SK-N-SH treated with all-trans-retinoic acid at 6 μM for 48 hours (cell line): ENCODE measurements at regions not wholly inside any gene's neighbourhood (a gene's known extent, or its start where the extent isn't known, plus 50 kb on each side); places are given as distances from the start of the nearest gene placed in this dataset.

Experiments used
- ATAC-seq: fragments of 200-7000 bp; cut with Tn5 transposase; 3 replicates; pipeline ENCODE4 v1.9.1; 2020; ENCODE audit warnings: mild to moderate bottlenecking, moderate library complexity
- BACH2 ChIP-seq: fragments of 250-450 bp; sonication (Bioruptor Pico); IDR thresholded peaks from 2 replicates; pipeline ENCODE4 v1.9.0; 2021; ENCODE audit warnings: mild to moderate bottlenecking, borderline replicate concordance
- CREB5 ChIP-seq: fragments of 250-450 bp; sonication (Bioruptor Pico); IDR thresholded peaks from 2 replicates; pipeline ENCODE4 v1.5.1; 2020; ENCODE audit warnings: low read depth, mild to moderate bottlenecking, moderate library complexity
- GLIS3 ChIP-seq: fragments of 250-450 bp; sonication (Bioruptor Pico); IDR thresholded peaks from 2 replicates; pipeline ENCODE4 v1.5.0; 2020; ENCODE audit warnings: mild to moderate bottlenecking, moderate library complexity
- ISL1 ChIP-seq: fragments of 250-450 bp; sonication (Bioruptor Pico); IDR thresholded peaks from 2 replicates; pipeline ENCODE4 v2.1.2; 2022; ENCODE audit warnings: mild to moderate bottlenecking, moderate library complexity
- OSR1 ChIP-seq: fragments of 250-450 bp; sonication (Bioruptor Pico); IDR thresholded peaks from 2 replicates; pipeline ENCODE4 v1.8.0; 2022; ENCODE audit warnings: moderate library complexity, mild to moderate bottlenecking, inconsistent platforms
- PATZ1 ChIP-seq: fragments of 250-450 bp; sonication (Bioruptor Pico); IDR thresholded peaks from 2 replicates; pipeline ENCODE4 v1.8.0; 2020; ENCODE audit warnings: mild to moderate bottlenecking, moderate library complexity, borderline replicate concordance
- POU6F1 ChIP-seq: fragments of 250-450 bp; sonication (Bioruptor Pico); IDR thresholded peaks from 2 replicates; pipeline ENCODE4 v1.8.0; 2021; ENCODE audit warnings: low read depth, mild to moderate bottlenecking, moderate library complexity, borderline replicate concordance
- PPARA ChIP-seq: fragments of 250-450 bp; sonication (Bioruptor Pico); IDR thresholded peaks from 2 replicates; pipeline ENCODE4 v1.5.0; 2020; ENCODE audit warnings: mild to moderate bottlenecking, borderline replicate concordance
- SNAI2 ChIP-seq: fragments of 250-450 bp; sonication (Bioruptor Pico); IDR thresholded peaks from 2 replicates; pipeline ENCODE4 v1.5.0; 2020; ENCODE audit warnings: mild to moderate bottlenecking, moderate library complexity
- TCF4 ChIP-seq: fragments of 250-450 bp; sonication (Bioruptor Pico); IDR thresholded peaks from 2 replicates; pipeline ENCODE4 v1.8.0; 2021; ENCODE audit warnings: mild to moderate bottlenecking, moderate library complexity, borderline replicate concordance
- TOX ChIP-seq: fragments of 250-450 bp; sonication (Bioruptor Pico); IDR thresholded peaks from 2 replicates; pipeline ENCODE4 v1.8.0; 2021; ENCODE audit warnings: mild to moderate bottlenecking, moderate library complexity, borderline replicate concordance
- TSHZ2 ChIP-seq: fragments of 250-450 bp; sonication (Bioruptor Pico); IDR thresholded peaks from 2 replicates; pipeline ENCODE4 v1.5.0; 2020; ENCODE audit warnings: mild to moderate bottlenecking, moderate library complexity
- ZC3H10 ChIP-seq: fragments of 250-450 bp; sonication (Bioruptor Pico); IDR thresholded peaks from 2 replicates; pipeline ENCODE4 v1.5.1; 2021; ENCODE audit warnings: mild to moderate bottlenecking, moderate library complexity
- ZFP3 ChIP-seq: fragments of 250-450 bp; sonication (Bioruptor Pico); IDR thresholded peaks from 2 replicates; pipeline ENCODE4 v1.5.0; 2020; ENCODE audit warnings: mild to moderate bottlenecking, moderate library complexity
- ZNF565 ChIP-seq: fragments of 450-650 bp; formaldehyde crosslinking; conservative IDR thresholded peaks from 2 replicates; pipeline ENCODE4 v1.5.0; 2020; ENCODE audit warnings: low read depth, mild to moderate bottlenecking, moderate library complexity
- ZNF8 ChIP-seq: fragments of 450-650 bp; formaldehyde crosslinking; IDR thresholded peaks from 2 replicates; pipeline ENCODE4 v1.5.0; 2020; ENCODE audit warnings: mild to moderate bottlenecking, moderate library complexity

GRCh38 chr3:153631664-153632063, 469.6 kb downstream of the RAP2B start:
- no peak for TF ChIP-seq PPARA
- no peak for TF ChIP-seq ZNF565 (CRISPR knock-in tag)
- TF ChIP-seq BACH2 (CRISPR knock-in tag), result no peak
- TF ChIP-seq ZFP3, result no peak

GRCh38 chr3:153633407-153633806, 471.4 kb downstream of the RAP2B start:
- no peak for TF ChIP-seq TOX (CRISPR knock-in tag)
- TF ChIP-seq GLIS3 (CRISPR knock-in tag), result no peak
- TF ChIP-seq ZNF8 (CRISPR knock-in tag), result no peak
- TF ChIP-seq ZFP3, result no peak
- no peak for TF ChIP-seq TCF4
- TF ChIP-seq ISL1, result no peak
- TF ChIP-seq BACH2 (CRISPR knock-in tag), result no peak
- no peak for TF ChIP-seq PPARA
- no peak for TF ChIP-seq OSR1
- no peak for TF ChIP-seq ZC3H10 (CRISPR knock-in tag)
- no peak for TF ChIP-seq CREB5 (CRISPR knock-in tag)
- ATAC-seq, result no peak

More at GRCh38 chr3:153631664-153632063, 469.6 kb downstream of the RAP2B start:
- ATAC-seq, result no peak

GRCh38 chr3:153634683-153635082, 472.7 kb downstream of the RAP2B start:
- TF ChIP-seq POU6F1 (CRISPR knock-in tag), result no peak
- no peak for TF ChIP-seq BACH2 (CRISPR knock-in tag)
- no peak for TF ChIP-seq TOX (CRISPR knock-in tag)
- no peak for TF ChIP-seq ZNF8 (CRISPR knock-in tag)
- no peak for TF ChIP-seq TCF4
- TF ChIP-seq PATZ1, result no peak
- ATAC-seq, result no peak

- no peak for ATAC-seq
- TF ChIP-seq ISL1, result no peak
- TF ChIP-seq TCF4, result no peak
- TF ChIP-seq TSHZ2 (CRISPR knock-in tag), result no peak
- no peak for TF ChIP-seq CREB5 (CRISPR knock-in tag)
- TF ChIP-seq SNAI2 (CRISPR knock-in tag), result no peak
Measured at GRCh38 chr3:153639631-153640030, 477.6 kb downstream of the RAP2B start.
